OCI-LY3 (cell line): ENCODE measurements at regions not wholly inside any gene's neighbourhood (a gene's known extent, or its start where the extent isn't known, plus 50 kb on each side); places are given as distances from the start of the nearest gene placed in this dataset.

Experiments
- H2AFZ ChIP-seq: fragments of 200-600, 300-600 bp; shearing (Covaris generic); 2 replicates; pipeline ENCODE4 v1.6.0; 2014; ENCODE audit warnings: antibody characterized with exemption, low read depth, low read length
- H3K27ac ChIP-seq: fragments of 200-600, 300-600 bp; sonication (generic); 2 replicates; pipeline ENCODE4 v1.5.1; 2014; ENCODE audit warnings: mild to moderate bottlenecking, low read length, moderate library complexity, mixed read lengths
- H3K27me3 ChIP-seq: fragments of 200-600, 300-600 bp; sonication (generic); 2 replicates; pipeline ENCODE4 v1.6.1; 2014; ENCODE audit warnings: low read depth, low read length, mixed read lengths
- H3K36me3 ChIP-seq: fragments of 200-600, 300-600 bp; sonication (generic); replicated peaks from 2 replicates; pipeline ENCODE3; 2014; ENCODE audit warnings: low read depth, low read length, mixed read lengths
- H3K4me1 ChIP-seq: fragments of 300-600, 200-600 bp; sonication (generic); 2 replicates; pipeline ENCODE4 v1.6.1; 2014; ENCODE audit warnings: low read length, mixed read lengths
- H3K4me2 ChIP-seq: fragments of 200-600, 300-600 bp; sonication (generic); 2 replicates; pipeline ENCODE4 v1.6.1; 2014; ENCODE audit warnings: low read length, mixed read lengths
- H3K4me3 ChIP-seq: fragments of 300-600, 200-600 bp; sonication (generic); 2 replicates; pipeline ENCODE4 v1.5.1; 2014; ENCODE audit warnings: antibody characterized with exemption, mild to moderate bottlenecking, low read length, moderate library complexity
- H3K79me2 ChIP-seq: fragments of 300-600, 200-600 bp; shearing (Covaris generic); 2 replicates; pipeline ENCODE4 v1.6.1; 2014; ENCODE audit warnings: mild to moderate bottlenecking, low read length, mixed read lengths
- H3K9ac ChIP-seq: fragments of 300-600, 200-600 bp; shearing (Covaris generic); 2 replicates; pipeline ENCODE4 v1.6.0; 2014; ENCODE audit warnings: mild to moderate bottlenecking, low read length, moderate library complexity
- H3K9me3 ChIP-seq: fragments of 200-600, 300-600 bp; shearing (Covaris generic); 2 replicates; pipeline ENCODE4 v1.6.1; 2014; ENCODE audit warnings: low read length, mixed read lengths; ENCODE audit not compliant: insufficient read depth
- H4K20me1 ChIP-seq: fragments of 200-600, 300-600 bp; sonication (generic); 2 replicates; pipeline ENCODE4 v1.6.1; 2016; ENCODE audit warnings: low read length, mixed read lengths; ENCODE audit not compliant: insufficient read depth
- EZH2phosphoT487 ChIP-seq: fragments of 200-600 bp; shearing (Covaris generic); IDR thresholded peaks from 2 replicates; pipeline ENCODE4 v1.6.1; 2018; ENCODE audit warnings: antibody characterized with exemption, mixed run types, low read depth
- TF ChIP-seq, protein P1 (sequence below): fragments of 200-600, 300-600 bp; sonication (generic); IDR thresholded peaks from 2 replicates; pipeline ENCODE4 v1.5.1; 2014; ENCODE audit warnings: antibody characterized with exemption, low read length, low read depth

DNA sequence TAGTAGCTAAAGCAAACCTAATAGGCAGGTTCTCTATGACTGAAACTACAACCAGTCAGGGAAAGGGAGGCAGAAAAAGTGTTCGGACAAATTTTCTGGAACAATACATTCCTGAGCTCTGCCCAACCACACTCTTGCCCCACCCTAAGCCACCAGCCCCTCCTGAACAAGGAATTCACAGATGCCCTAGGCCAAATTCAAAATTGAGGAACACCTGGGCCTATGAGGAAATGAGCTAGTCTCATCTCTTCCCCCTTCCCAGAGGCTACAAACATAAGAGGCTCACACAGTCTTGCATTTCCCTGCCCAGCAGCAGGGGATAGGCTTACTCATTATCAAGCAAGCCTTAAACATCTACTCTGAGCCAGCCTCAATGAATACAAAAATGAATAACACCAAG, 284.7 kb downstream of the ZNF674 start:
- H3K36me3 ChIP-seq: no peaks in the 10 kb centered on the region
- no peaks in the 10 kb centered on the region for H3K9me3 ChIP-seq
- H4K20me1 ChIP-seq: no peaks in the 10 kb centered on the region
- H3K27ac ChIP-seq: no peak overlapping the region
- H3K9ac ChIP-seq: no peak overlapping the region
- TF ChIP-seq, protein P1, sequence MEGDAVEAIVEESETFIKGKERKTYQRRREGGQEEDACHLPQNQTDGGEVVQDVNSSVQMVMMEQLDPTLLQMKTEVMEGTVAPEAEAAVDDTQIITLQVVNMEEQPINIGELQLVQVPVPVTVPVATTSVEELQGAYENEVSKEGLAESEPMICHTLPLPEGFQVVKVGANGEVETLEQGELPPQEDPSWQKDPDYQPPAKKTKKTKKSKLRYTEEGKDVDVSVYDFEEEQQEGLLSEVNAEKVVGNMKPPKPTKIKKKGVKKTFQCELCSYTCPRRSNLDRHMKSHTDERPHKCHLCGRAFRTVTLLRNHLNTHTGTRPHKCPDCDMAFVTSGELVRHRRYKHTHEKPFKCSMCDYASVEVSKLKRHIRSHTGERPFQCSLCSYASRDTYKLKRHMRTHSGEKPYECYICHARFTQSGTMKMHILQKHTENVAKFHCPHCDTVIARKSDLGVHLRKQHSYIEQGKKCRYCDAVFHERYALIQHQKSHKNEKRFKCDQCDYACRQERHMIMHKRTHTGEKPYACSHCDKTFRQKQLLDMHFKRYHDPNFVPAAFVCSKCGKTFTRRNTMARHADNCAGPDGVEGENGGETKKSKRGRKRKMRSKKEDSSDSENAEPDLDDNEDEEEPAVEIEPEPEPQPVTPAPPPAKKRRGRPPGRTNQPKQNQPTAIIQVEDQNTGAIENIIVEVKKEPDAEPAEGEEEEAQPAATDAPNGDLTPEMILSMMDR: no peak
- no peak for TF ChIP-seq EZH2phosphoT487
- H3K4me2 ChIP-seq: no peak overlapping the region
- H2AFZ ChIP-seq: no peak overlapping the region
- H3K4me1 ChIP-seq: no peaks in the 10 kb centered on the region
- no peaks in the 10 kb centered on the region for H3K27me3 ChIP-seq
- no peaks in the 10 kb centered on the region for H3K79me2 ChIP-seq
- H3K4me3 ChIP-seq: no peak overlapping the region

DNA sequence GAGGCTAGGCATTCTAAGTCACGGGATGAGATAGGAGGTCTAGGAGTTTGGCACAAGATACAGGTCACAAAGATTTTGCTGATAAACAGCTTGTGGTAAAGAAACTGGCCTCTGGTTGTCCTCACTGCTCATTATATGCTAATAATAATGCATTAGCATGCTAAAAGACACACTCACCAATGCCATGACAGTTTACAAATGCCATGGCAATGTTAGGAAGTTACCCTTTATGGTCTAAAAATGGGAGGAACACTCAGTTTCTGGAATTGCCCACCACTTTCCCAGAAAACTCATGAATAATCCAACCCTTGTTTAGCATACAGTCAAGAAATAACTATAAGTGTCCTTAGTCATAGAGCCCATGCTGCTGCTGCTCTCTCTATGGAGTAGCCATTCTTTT, 286.9 kb downstream of the ZNF674 start:
- H3K9me3 ChIP-seq: no peaks in the 10 kb centered on the region
- TF ChIP-seq, protein P1: no peak
- no peak for TF ChIP-seq EZH2phosphoT487
- no peaks in the 10 kb centered on the region for H3K79me2 ChIP-seq
- H3K4me3 ChIP-seq: no peak overlapping the region
- no peaks in the 10 kb centered on the region for H3K4me1 ChIP-seq
- H2AFZ ChIP-seq: no peak overlapping the region
- no peaks in the 10 kb centered on the region for H4K20me1 ChIP-seq
- H3K27ac ChIP-seq: no peak overlapping the region
- H3K9ac ChIP-seq: no peak overlapping the region
- H3K4me2 ChIP-seq: no peak overlapping the region
- no peaks in the 10 kb centered on the region for H3K27me3 ChIP-seq
- no peaks in the 10 kb centered on the region for H3K36me3 ChIP-seq

DNA sequence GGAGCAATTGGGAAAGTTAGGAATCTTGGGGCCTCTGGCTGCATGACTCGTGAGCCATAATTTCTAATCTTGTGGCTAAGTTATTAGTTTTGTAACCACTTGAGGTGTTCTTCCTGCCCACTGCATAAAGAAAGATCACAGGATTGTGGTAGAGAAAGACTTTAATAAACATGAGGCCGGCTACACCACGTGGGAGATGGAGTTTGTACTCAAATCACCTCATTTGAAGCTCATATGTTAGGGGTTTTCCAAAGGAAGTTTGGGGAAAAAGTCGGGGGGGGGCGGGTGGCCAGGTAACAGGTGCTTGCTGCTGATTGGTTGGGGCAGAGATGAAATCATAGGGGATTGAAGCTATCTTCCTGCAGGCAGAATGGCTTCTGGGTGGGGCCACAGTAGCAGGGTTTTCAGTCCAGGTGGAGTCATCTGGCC, 287.8 kb downstream of the ZNF674 start:
- Histone ChIP-seq H3K4me2 (no peak overlapping the region), H3K79me2 (no peaks in the 10 kb centered on the region), H4K20me1 (no peaks in the 10 kb centered on the region), H3K36me3 (no peaks in the 10 kb centered on the region), H3K9me3 (no peaks in the 10 kb centered on the region), H3K4me1 (no peaks in the 10 kb centered on the region), H3K9ac (no peak overlapping the region), H3K27me3 (no peaks in the 10 kb centered on the region), H3K4me3 (no peak overlapping the region), H3K27ac (no peak overlapping the region), H2AFZ (no peak overlapping the region)
- TF ChIP-seq, protein P1: no peak

DNA sequence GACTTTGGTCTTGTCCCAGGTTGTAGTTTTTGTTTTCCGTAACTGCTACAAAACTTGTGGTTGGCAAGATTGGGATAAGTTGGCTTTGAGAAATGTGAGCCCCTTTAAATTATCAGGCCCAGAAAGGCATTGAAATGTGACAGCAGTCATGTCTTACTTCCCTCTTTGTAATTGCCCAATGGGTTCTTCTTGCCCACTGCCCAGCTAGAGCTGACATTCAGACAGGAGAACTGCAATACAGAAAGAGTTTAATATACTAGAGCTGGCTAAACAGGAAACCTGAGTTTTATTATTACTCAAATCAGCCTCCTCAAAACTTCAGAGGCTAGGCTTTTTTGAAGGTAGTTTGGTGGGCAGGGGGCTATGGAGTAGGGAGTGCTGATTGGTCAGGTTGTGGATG, 288.3 kb downstream of the ZNF674 start:
- Histone ChIP-seq H3K4me3 (no peak overlapping the region), H4K20me1 (no peaks in the 10 kb centered on the region), H3K9ac (no peak overlapping the region), H3K79me2 (no peaks in the 10 kb centered on the region), H3K4me2 (no peak overlapping the region), H3K36me3 (no peaks in the 10 kb centered on the region), H3K4me1 (no peaks in the 10 kb centered on the region), H3K9me3 (no peaks in the 10 kb centered on the region), H2AFZ (no peak overlapping the region), H3K27me3 (no peaks in the 10 kb centered on the region), H3K27ac (no peak overlapping the region)
- no peak for TF ChIP-seq EZH2phosphoT487
- TF ChIP-seq, protein P1: no peak
